Right cardiac atrium (tissue), 5 donors: ENCODE measurements at regions not wholly inside any gene's neighbourhood (a gene's known extent, or its start where the extent isn't known, plus 50 kb on each side); places are given as distances from the start of the nearest gene placed in this dataset.

Experiments
- ATAC-seq, 2 donors: fragments of 200-7000 bp; cut with Tn5 transposase; one replicate each; pipeline versions ENCODE4 v1.8.0 to v1.9.1; 2020; ENCODE audit warnings: moderate library complexity in 2 of 2, mild to moderate bottlenecking in 1 of 2
- DNase-seq, 3 donors: peaks; one replicate each; pipeline ENCODE4 v3.0.0-alpha.2; 2020
- H3K27ac ChIP-seq: one replicate; pipeline ENCODE4 v1.5.1; 2013; ENCODE audit warnings: mild to moderate bottlenecking, low read length, control low read depth, moderate library complexity
- H3K27me3 ChIP-seq: one replicate; pipeline ENCODE4 v1.6.1; 2013; ENCODE audit not compliant: control insufficient read depth, insufficient read depth
- H3K4me1 ChIP-seq: one replicate; pipeline ENCODE4 v1.6.1; 2013; ENCODE audit warnings: low read length; ENCODE audit not compliant: control insufficient read depth, insufficient read depth
- H3K4me3 ChIP-seq: one replicate; pipeline ENCODE4 v1.5.1; 2013; ENCODE audit warnings: low read length, control low read depth
- H3K9me3 ChIP-seq: one replicate; pipeline ENCODE4 v1.6.1; 2013; ENCODE audit warnings: low read length; ENCODE audit not compliant: control insufficient read depth
- WGBS: extraction: QIAGEN DNeasy Blood & Tissue Kit; methylation state at CpG from one replicate; pipeline ENCODE4 v1.1.7; 2013; 5-methylcytosine and 5-hydroxymethylcytosine counted together
- intact Hi-C, 4 donors: fragments of 100-400 bp; cut with DNase I; formaldehyde crosslinking; loops; one replicate each; pipeline versions ENCODE4 v1.11.0 to v1.14.0; 2022 to 2023
- donor health status: healthy with polysubstance abuse.
- donor health status: DM: no; HTN: yes; CAD: no.
- donor health status: DM: no; HTN: no; CAD: no.
- donor health status: DM: no; HTN: yes; CAD: no; lungs with severe emphysema.
- donor health status: DM: yes; HTN: yes; CAD: no.

- no peak overlapping the region for H3K27ac ChIP-seq
- 66% methylated on average over 11 of the region's 11 CpGs for WGBS
- H3K4me1 ChIP-seq: no peaks in the 10 kb centered on the region
- H3K27me3 ChIP-seq: no peaks in the 10 kb centered on the region
- no peaks in the 10 kb centered on the region for H3K9me3 ChIP-seq
- intact Hi-C loops: no loop called here
- DNase-seq (no peak), ATAC-seq (no peak)
- H3K4me3 ChIP-seq: no peak overlapping the region
Observed at GRCh38 chr7:68014031-68014736, 1017.6 kb downstream of the TYW1 start.

GRCh38 chr7:68015122-68015977 lies 1018.7 kb downstream of the TYW1 start:
- ATAC-seq (no peak), DNase-seq (no peak)
- H3K4me3 ChIP-seq: no peak overlapping the region
- WGBS: 46% methylated on average over 5 of the region's 5 CpGs
- H3K9me3 ChIP-seq: no peaks in the 10 kb centered on the region
- H3K4me1 ChIP-seq: no peaks in the 10 kb centered on the region
- no peak overlapping the region for H3K27ac ChIP-seq
- no peaks in the 10 kb centered on the region for H3K27me3 ChIP-seq
- intact Hi-C loops: no loop called here

- WGBS: 37% methylated on average over 2 of the region's 2 CpGs
- Histone ChIP-seq H3K9me3 (no peaks in the 10 kb centered on the region), H3K27ac (no peak overlapping the region), H3K4me1 (no peaks in the 10 kb centered on the region), H3K27me3 (no peaks in the 10 kb centered on the region), H3K4me3 (no peak overlapping the region)
- no peak for ATAC-seq
- intact Hi-C loops: no loop called here
- no peak for DNase-seq
Observed at GRCh38 chr7:68015978-68016532, 1019.4 kb downstream of the TYW1 start.

- Histone ChIP-seq H3K27ac (no peak overlapping the region), H3K4me3 (no peak overlapping the region), H3K27me3 (no peaks in the 10 kb centered on the region), H3K4me1 (no peaks in the 10 kb centered on the region), H3K9me3 (no peaks in the 10 kb centered on the region)
- ATAC-seq (no peak), DNase-seq (no peak)
- 63% methylated on average over 3 of the region's 3 CpGs for WGBS
- intact Hi-C loops: no loop called here
Observed at GRCh38 chr7:68020102-68020501, 1023.5 kb downstream of the TYW1 start.

GRCh38 chr7:68025369-68025768 lies 1028.7 kb downstream of the TYW1 start:
- DNase-seq (no peak), ATAC-seq (no peak)
- no peak overlapping the region for H3K4me3 ChIP-seq
- H3K27me3 ChIP-seq: no peaks in the 10 kb centered on the region
- H3K9me3 ChIP-seq: no peaks in the 10 kb centered on the region
- intact Hi-C loops: no loop called here
- no peaks in the 10 kb centered on the region for H3K4me1 ChIP-seq
- no peak overlapping the region for H3K27ac ChIP-seq

GRCh38 chr7:68030530-68030929 lies 1033.9 kb downstream of the TYW1 start:
- ATAC-seq: no peak
- intact Hi-C loops: no loop called here
- H3K27me3 ChIP-seq: no peaks in the 10 kb centered on the region
- 76% methylated on average over 3 of the region's 3 CpGs for WGBS
- no peaks in the 10 kb centered on the region for H3K4me1 ChIP-seq
- DNase-seq: no peak
- H3K4me3 ChIP-seq: no peak overlapping the region
- H3K27ac ChIP-seq: no peak overlapping the region
- peaks cover 2% of the 10 kb centered on the region for H3K9me3 ChIP-seq

GRCh38 chr7:68031180-68031943 lies 1034.7 kb downstream of the TYW1 start:
- H3K9me3 ChIP-seq: peaks cover 2% of the 10 kb centered on the region
- H3K4me1 ChIP-seq: no peaks in the 10 kb centered on the region
- intact Hi-C loops: no loop called here
- H3K4me3 ChIP-seq: no peak overlapping the region
- ATAC-seq (no peak), DNase-seq (no peak)
- 59% methylated on average over 5 of the region's 5 CpGs for WGBS
- no peaks in the 10 kb centered on the region for H3K27me3 ChIP-seq
- H3K27ac ChIP-seq: no peak overlapping the region

- WGBS: 78% methylated on average over 4 of the region's 4 CpGs
- Histone ChIP-seq H3K27ac (no peak overlapping the region), H3K9me3 (no peaks in the 10 kb centered on the region), H3K4me1 (no peaks in the 10 kb centered on the region), H3K27me3 (no peaks in the 10 kb centered on the region), H3K4me3 (no peak overlapping the region)
- DNase-seq: no peak
- intact Hi-C loops: no loop called here
- no peak for ATAC-seq
Observed at GRCh38 chr7:68038621-68039314, 1042.1 kb downstream of the TYW1 start.

GRCh38 chr7:68041554-68041953 lies 1044.9 kb downstream of the TYW1 start:
- Histone ChIP-seq H3K27ac (no peak overlapping the region), H3K4me3 (no peak overlapping the region), H3K9me3 (no peaks in the 10 kb centered on the region), H3K4me1 (no peaks in the 10 kb centered on the region), H3K27me3 (no peaks in the 10 kb centered on the region)
- 54% methylated on average over 6 of the region's 6 CpGs for WGBS
- DNase-seq (no peak), ATAC-seq (no peak)
- intact Hi-C loops: no loop called here

GRCh38 chr7:68043546-68043945 lies 1046.9 kb downstream of the TYW1 start:
- Histone ChIP-seq H3K27ac (no peak overlapping the region), H3K4me3 (no peak overlapping the region), H3K4me1 (no peaks in the 10 kb centered on the region), H3K27me3 (no peaks in the 10 kb centered on the region), H3K9me3 (no peaks in the 10 kb centered on the region)
- no peak for ATAC-seq
- DNase-seq: no peak
- intact Hi-C loops: no loop called here
- 79% methylated on average over 4 of the region's 4 CpGs for WGBS
